K562 (cell line): ENCODE measurements at regions not wholly inside any gene's neighbourhood (a gene's known extent, or its start where the extent isn't known, plus 50 kb on each side); places are given as distances from the start of the nearest gene placed in this dataset.

Experiments
- ATAC-seq: fragments of 200-7000 bp; cut with Tn5 transposase; 3 replicates; pipeline ENCODE4 v1.9.1; 2020; ENCODE audit warnings: moderate library complexity
- BruUV-seq: library from RNA; stranded (reverse); fragments of 400-500 nt; replicated peaks from 2 replicates; lab custom pipeline; 2021; lab: Mats Ljungman, UMichigan
- CTCF ChIA-PET: fragments of 300-600 bp; formaldehyde crosslinking; extraction: SDS; loops from one replicate; lab custom pipeline; 2021; ENCODE audit warnings: low intra/inter-chr PET ratio; lab: Yijun Ruan, JAX
- POLR2A ChIA-PET: fragments of 300-600, 350-650 bp; sonication (Branson Sonifier 250); formaldehyde crosslinking; extraction: SDS; loops from one replicate; lab custom pipeline; 2021; ENCODE audit warnings: antibody characterized with exemption, inconsistent platforms; lab: Yijun Ruan, JAX
- DNase-seq, 4 experiments: peaks; one replicate each; pipeline versions ENCODE4 v3.0.0 to v3.0.0-alpha.2; 2011 to 2018; ENCODE audit warnings: low spot score in 3 of 4, mixed read lengths in 3 of 4; ENCODE audit errors: extremely low read depth in 1 of 4
- FAIRE-seq: peaks from 2 replicates; lab custom pipeline; 2011; peaks lifted over from hg19 to GRCh38; lab: Jason Lieb, UNC
- H2AFZ ChIP-seq: 2 replicates; pipeline ENCODE4 v1.6.0; 2011; ENCODE audit warnings: low read depth, low read length, control low read depth, inconsistent platforms
- H3K27ac ChIP-seq: fragments of 200-600 bp; 3 replicates; pipeline ENCODE4 v1.8.0; 2011; ENCODE audit warnings: low read depth, mild to moderate bottlenecking, control low read depth, inconsistent platforms, low read length, moderate library complexity, mixed read lengths; ENCODE audit errors: extremely low read depth
- H3K27me3 ChIP-seq, 2 experiments: fragments of 300-600 bp in 1 of 2; 2 replicates in 1 of 2; 3 replicates in 1 of 2; pipeline versions ENCODE4 v1.6.0 to v1.8.0; 2011; ENCODE audit warnings: inconsistent platforms in 2 of 2, low read length in 2 of 2, mild to moderate bottlenecking in 1 of 2, mixed read lengths in 1 of 2, moderate library complexity in 1 of 2; ENCODE audit not compliant: control insufficient read depth in 2 of 2, insufficient read depth in 2 of 2
- H3K36me3 ChIP-seq: fragments of 300-600 bp; 3 replicates; pipeline ENCODE4 v1.8.0; 2011; ENCODE audit warnings: mild to moderate bottlenecking, low read length, inconsistent platforms; ENCODE audit not compliant: control insufficient read depth, insufficient read depth
- H3K4me1 ChIP-seq, 2 experiments: fragments of 200-600 bp in 1 of 2; replicated peaks in 1 of 2; 2 replicates in 1 of 2; 3 replicates in 1 of 2; pipeline versions ENCODE4 v1.5.1 to v1.8.0; 2011; ENCODE audit warnings: inconsistent platforms in 2 of 2, low read length in 2 of 2, mild to moderate bottlenecking in 1 of 2, mixed read lengths in 1 of 2, moderate library complexity in 1 of 2; ENCODE audit not compliant: control insufficient read depth in 2 of 2, insufficient read depth in 2 of 2
- H3K4me2 ChIP-seq: 2 replicates; pipeline ENCODE4 v1.6.1; 2011; ENCODE audit warnings: low read length, control low read depth, inconsistent platforms, mixed read lengths; ENCODE audit not compliant: insufficient read depth
- H3K4me3 ChIP-seq: fragments of 200-600 bp; sonication (generic), shearing (Covaris generic); 2 replicates; pipeline ENCODE4 v1.5.1; 2016; ENCODE audit warnings: control low read depth, inconsistent platforms
- H3K79me2 ChIP-seq: fragments of 200-600 bp; 3 replicates; pipeline ENCODE4 v1.8.0; 2011; ENCODE audit warnings: low read length, inconsistent platforms; ENCODE audit not compliant: control insufficient read depth, insufficient read depth
- H3K9ac ChIP-seq, 2 experiments: 2 replicates each; pipeline versions ENCODE4 v1.6.0 to v1.6.1; 2011; ENCODE audit warnings: low read depth in 2 of 2, low read length in 2 of 2, control low read depth in 1 of 2, inconsistent platforms in 1 of 2, mild to moderate bottlenecking in 1 of 2, mixed read lengths in 1 of 2; ENCODE audit not compliant: insufficient read depth in 1 of 2
- H3K9me1 ChIP-seq: one replicate; pipeline ENCODE4 v1.6.0; 2011; ENCODE audit warnings: inconsistent platforms, mild to moderate bottlenecking, low read length, moderate library complexity; ENCODE audit not compliant: control insufficient read depth, insufficient read depth
- H3K9me3 ChIP-seq: replicated peaks from 2 replicates; pipeline ENCODE4 v1.5.1; 2011; ENCODE audit warnings: low read depth, low read length, inconsistent platforms; ENCODE audit not compliant: control insufficient read depth, insufficient read depth
- H4K20me1 ChIP-seq: replicated peaks from 2 replicates; pipeline ENCODE4 v1.6.1; 2011; ENCODE audit warnings: low read length, inconsistent platforms, mixed read lengths; ENCODE audit not compliant: control insufficient read depth, insufficient read depth
- ATF6 ChIP-seq: sonication (generic); formaldehyde crosslinking; IDR thresholded peaks from 2 replicates; pipeline ENCODE4 v1.4.0; 2020; ENCODE audit warnings: mild to moderate bottlenecking, missing genetic modification reagents
- CBX1 ChIP-seq: sonication (generic); IDR thresholded peaks from 2 replicates; pipeline ENCODE4 v1.6.1; 2016; ENCODE audit warnings: antibody characterized with exemption, low read depth, mild to moderate bottlenecking
- CGGBP1 ChIP-seq: fragments of 250-450 bp; sonication (Bioruptor Pico); IDR thresholded peaks from 2 replicates; pipeline ENCODE4 v1.9.0; 2021; ENCODE audit warnings: mild to moderate bottlenecking
- CHD2 ChIP-seq: IDR thresholded peaks from 2 replicates; pipeline ENCODE4 v1.6.1; 2011; ENCODE audit warnings: low read depth, low read length
- DEAF1 ChIP-seq: fragments of 450-650 bp; formaldehyde crosslinking; IDR thresholded peaks from 2 replicates; pipeline ENCODE4 v1.4.0; 2020; ENCODE audit warnings: mild to moderate bottlenecking, moderate library complexity
- FOXA3 ChIP-seq, 2 experiments: fragments of 450-650 bp in 1 of 2; sonication (generic) in 1 of 2; formaldehyde crosslinking; IDR thresholded peaks in 1 of 2; conservative IDR thresholded peaks in 1 of 2; 2 replicates each; pipeline versions ENCODE4 v1.4.0 to v1.8.0; 2020 to 2022; ENCODE audit warnings: mild to moderate bottlenecking in 2 of 2, missing genetic modification reagents in 1 of 2
- GABPB2 ChIP-seq: fragments of 250-450 bp; sonication (Bioruptor Pico); conservative IDR thresholded peaks from 2 replicates; pipeline ENCODE4 v1.5.1; 2021; ENCODE audit warnings: mild to moderate bottlenecking
- HBP1 ChIP-seq: fragments of 450-650 bp; formaldehyde crosslinking; IDR thresholded peaks from 2 replicates; pipeline ENCODE4 v1.4.0; 2022; ENCODE audit warnings: missing genetic modification characterization
- MAFK ChIP-seq: IDR thresholded peaks from 2 replicates; pipeline ENCODE4 v1.6.1; 2011; ENCODE audit warnings: low read length, improper control_type of control experiment
- POLR2A ChIP-seq: fragments of 450-650 bp; conservative IDR thresholded peaks from 2 replicates; pipeline ENCODE4 v1.6.1; 2016
- PTBP1 ChIP-seq: fragments of 200-400 bp; formaldehyde crosslinking; IDR thresholded peaks from 2 replicates; pipeline ENCODE4 v1.6.1; 2017; ENCODE audit warnings: low read depth, low read length
- RBM25 ChIP-seq: fragments of 200-400 bp; formaldehyde crosslinking; IDR thresholded peaks from 2 replicates; pipeline ENCODE4 v1.6.1; 2018; ENCODE audit warnings: low read length, low read depth, moderate library complexity; ENCODE audit not compliant: severe bottlenecking
- SAFB2 ChIP-seq: fragments of 200-400 bp; formaldehyde crosslinking; IDR thresholded peaks from 2 replicates; pipeline ENCODE4 v1.6.1; 2018; ENCODE audit warnings: borderline replicate concordance, low read length, low read depth, moderate library complexity; ENCODE audit not compliant: severe bottlenecking
- SMARCE1 ChIP-seq: fragments of 450-650 bp; IDR thresholded peaks from 2 replicates; pipeline ENCODE4 v1.7.1; 2016; ENCODE audit warnings: mild to moderate bottlenecking
- STAT5B ChIP-seq: fragments of 250-450 bp; sonication (Bioruptor Pico); IDR thresholded peaks from 2 replicates; pipeline ENCODE4 v1.8.0; 2021; ENCODE audit warnings: mild to moderate bottlenecking, inconsistent platforms
- TAF7 ChIP-seq: fragments of 450-650 bp; IDR thresholded peaks from 2 replicates; pipeline ENCODE4 v1.6.1; 2016; ENCODE audit warnings: missing genetic modification characterization, missing compliant biosample characterization
- ZNF175 ChIP-seq: fragments of 200-800 bp; sonication (Bioruptor generic); IDR thresholded peaks from 2 replicates; pipeline ENCODE4 v1.6.1; 2016; ENCODE audit warnings: low read depth, mild to moderate bottlenecking, missing genetic modification characterization, missing compliant biosample characterization
- ZNF551 ChIP-seq: fragments of 250-450 bp; sonication (Bioruptor Pico); IDR thresholded peaks from 2 replicates; pipeline ENCODE4 v1.5.0; 2021; ENCODE audit warnings: mild to moderate bottlenecking, moderate library complexity
- WGBS: fragments of 100-300 bp; shearing (Covaris generic); methylation state at CpG from one replicate; pipeline ENCODE4 v1.1.6; 2016; ENCODE audit warnings: low coverage, mixed read lengths; ENCODE audit not compliant: insufficient coverage; ENCODE audit errors: missing lambda C conversion rate; 5-methylcytosine and 5-hydroxymethylcytosine counted together
- in situ Hi-C: fragments of 300-500 bp; cut with MboI; formaldehyde crosslinking; loops from 4 replicates; pipeline ENCODE4 v1.15.0; 2018; ENCODE audit warnings: inconsistent platforms, mixed read lengths
- intact Hi-C: fragments of 100-400 bp; cut with micrococcal nuclease; formaldehyde crosslinking; loops from 2 replicates; pipeline ENCODE4 v1.14.2; 2022

- TF ChIP-seq ATF6 (CRISPR knock-in tag) (no peak), STAT5B (CRISPR knock-in tag) (no peak), FOXA3 (CRISPR knock-in tag; conservative IDR thresholded peaks at IDR 0.05 in 1 of 2, IDR thresholded peaks at IDR 0.05 in 1 of 2) (no peak), HBP1 (CRISPR knock-in tag) (no peak), PTBP1 (no peak), POLR2A (no peak)
Observed at GRCh38 chr3:88324788-88325187, 175.0 kb downstream of the C3orf38 start (continued).

- no peaks in the 10 kb centered on the region for H3K27me3 ChIP-seq
- H3K79me2 ChIP-seq: no peaks in the 10 kb centered on the region
- no peaks in the 10 kb centered on the region for H4K20me1 ChIP-seq
- ChIA-PET CTCF (no interaction called here), POLR2A (no interaction called here)
- H3K9me1 ChIP-seq: no peaks in the 10 kb centered on the region
- no peaks in the 10 kb centered on the region for H3K9me3 ChIP-seq
- in situ Hi-C loops (no loop called here), intact Hi-C loops (no loop called here)
- no peaks in the 10 kb centered on the region for H3K36me3 ChIP-seq
- H3K27ac ChIP-seq: no peak overlapping the region
- no peak overlapping the region for H2AFZ ChIP-seq
- DNase-seq: no peak
- H3K4me1 ChIP-seq: no peaks in the 10 kb centered on the region
- no peak for FAIRE-seq
- no peak overlapping the region for H3K9ac ChIP-seq
- ATAC-seq: no peak
- no peak overlapping the region for H3K4me3 ChIP-seq
- 0% methylated on average over 7 of the region's 7 CpGs for WGBS
- H3K4me2 ChIP-seq: no peak overlapping the region
- no TSS peak for BruUV-seq
- no peak for TF ChIP-seq CHD2
- TF ChIP-seq ZNF175 (CRISPR knock-in tag): no peak
- no peak for TF ChIP-seq RBM25
- TF ChIP-seq TAF7 (tag): no peak
- TF ChIP-seq CGGBP1 (CRISPR knock-in tag): no peak
- no peak for TF ChIP-seq SAFB2
- TF ChIP-seq MAFK: no peak
- no peak for TF ChIP-seq ZNF551 (CRISPR knock-in tag)
- no peak for TF ChIP-seq STAT5B (CRISPR knock-in tag)
- TF ChIP-seq DEAF1 (CRISPR knock-in tag): no peak
- TF ChIP-seq SMARCE1: no peak
- TF ChIP-seq CBX1: no peak
- TF ChIP-seq GABPB2 (CRISPR knock-in tag): no peak
Observed at GRCh38 chr3:88334187-88334868, 184.6 kb downstream of the C3orf38 start.
